ENCODE measurements at regions not wholly inside any gene's neighbourhood (a gene's known extent, or its start where the extent isn't known, plus 50 kb on each side); places are given as distances from the start of the nearest gene placed in this dataset.

DNA sequence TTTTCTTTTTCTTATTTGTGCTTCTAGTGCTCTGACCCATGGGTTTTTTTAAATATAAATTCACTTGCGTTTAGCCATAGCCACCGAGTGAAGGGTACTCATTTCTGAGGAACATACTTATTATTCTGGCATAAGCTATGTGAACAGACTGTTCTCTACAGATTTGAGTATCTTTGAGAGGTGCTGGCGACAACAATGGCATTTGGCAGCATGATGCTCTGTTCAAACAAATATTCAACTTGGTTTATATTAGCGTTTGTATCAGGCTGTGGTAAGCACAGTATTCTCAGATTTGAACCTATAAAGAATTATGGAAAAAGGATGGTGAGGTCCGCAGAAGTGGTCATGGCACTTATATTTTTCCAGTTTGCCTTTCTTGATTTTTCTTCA, 108.7 kb upstream of the LIMCH1 start:
- no peaks in the 10 kb centered on the region for H3K36me3 ChIP-seq (ENCODE audit: control insufficient read depth, insufficient read depth, low read length)
- no peaks in the 10 kb centered on the region for H3K79me1 ChIP-seq (ENCODE audit: low read depth in 1 of 2, low read length in 2 of 2)
- H2BK15ac ChIP-seq (ENCODE audit: low read depth, low read length) = no peak overlapping the region
- no peak overlapping the region for H3K9ac ChIP-seq (ENCODE audit: low read depth, low read length)
- H4K8ac ChIP-seq (ENCODE audit: low read depth in 2 of 2, low read length in 2 of 2) = no peak overlapping the region
- H3K4me3 ChIP-seq (ENCODE audit: insufficient read depth, low read depth, low read length) = no peak overlapping the region
- CTCF ChIA-PET = interaction anchor here (0.6 kb wide), 1 partner anchor 264 kb away, joined by 6 read pairs; no protein-coding TSS in a partner anchor
- TF ChIP-seq RFX5 (IDR thresholded peaks at IDR 0.05; ENCODE audit: low read depth, low read length) = no peak
- TF ChIP-seq MAFK (IDR thresholded peaks at IDR 0.05; ENCODE audit: low read depth, low read length) = no peak
- TF ChIP-seq POLR2A (IDR thresholded peaks at IDR 0.05; ENCODE audit: low read depth, low read length) = no peak
- TF ChIP-seq, protein P1, sequence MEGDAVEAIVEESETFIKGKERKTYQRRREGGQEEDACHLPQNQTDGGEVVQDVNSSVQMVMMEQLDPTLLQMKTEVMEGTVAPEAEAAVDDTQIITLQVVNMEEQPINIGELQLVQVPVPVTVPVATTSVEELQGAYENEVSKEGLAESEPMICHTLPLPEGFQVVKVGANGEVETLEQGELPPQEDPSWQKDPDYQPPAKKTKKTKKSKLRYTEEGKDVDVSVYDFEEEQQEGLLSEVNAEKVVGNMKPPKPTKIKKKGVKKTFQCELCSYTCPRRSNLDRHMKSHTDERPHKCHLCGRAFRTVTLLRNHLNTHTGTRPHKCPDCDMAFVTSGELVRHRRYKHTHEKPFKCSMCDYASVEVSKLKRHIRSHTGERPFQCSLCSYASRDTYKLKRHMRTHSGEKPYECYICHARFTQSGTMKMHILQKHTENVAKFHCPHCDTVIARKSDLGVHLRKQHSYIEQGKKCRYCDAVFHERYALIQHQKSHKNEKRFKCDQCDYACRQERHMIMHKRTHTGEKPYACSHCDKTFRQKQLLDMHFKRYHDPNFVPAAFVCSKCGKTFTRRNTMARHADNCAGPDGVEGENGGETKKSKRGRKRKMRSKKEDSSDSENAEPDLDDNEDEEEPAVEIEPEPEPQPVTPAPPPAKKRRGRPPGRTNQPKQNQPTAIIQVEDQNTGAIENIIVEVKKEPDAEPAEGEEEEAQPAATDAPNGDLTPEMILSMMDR (conservative IDR thresholded peaks at IDR 0.05; ENCODE audit: low read depth, low read length) = no peak
- no peak for TF ChIP-seq CEBPB (IDR thresholded peaks at IDR 0.05; ENCODE audit: low read depth, low read length)
- no peak for TF ChIP-seq BHLHE40 (IDR thresholded peaks at IDR 0.05; ENCODE audit: low read depth, low read length)
- TF ChIP-seq, protein P2, sequence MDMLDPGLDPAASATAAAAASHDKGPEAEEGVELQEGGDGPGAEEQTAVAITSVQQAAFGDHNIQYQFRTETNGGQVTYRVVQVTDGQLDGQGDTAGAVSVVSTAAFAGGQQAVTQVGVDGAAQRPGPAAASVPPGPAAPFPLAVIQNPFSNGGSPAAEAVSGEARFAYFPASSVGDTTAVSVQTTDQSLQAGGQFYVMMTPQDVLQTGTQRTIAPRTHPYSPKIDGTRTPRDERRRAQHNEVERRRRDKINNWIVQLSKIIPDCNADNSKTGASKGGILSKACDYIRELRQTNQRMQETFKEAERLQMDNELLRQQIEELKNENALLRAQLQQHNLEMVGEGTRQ (IDR thresholded peaks at IDR 0.05; ENCODE audit: low read depth, low read length) = no peak
- no peak for TF ChIP-seq RCOR1 (IDR thresholded peaks at IDR 0.05; ENCODE audit: insufficient replicate concordance, low read length)
- TF ChIP-seq, protein P3, sequence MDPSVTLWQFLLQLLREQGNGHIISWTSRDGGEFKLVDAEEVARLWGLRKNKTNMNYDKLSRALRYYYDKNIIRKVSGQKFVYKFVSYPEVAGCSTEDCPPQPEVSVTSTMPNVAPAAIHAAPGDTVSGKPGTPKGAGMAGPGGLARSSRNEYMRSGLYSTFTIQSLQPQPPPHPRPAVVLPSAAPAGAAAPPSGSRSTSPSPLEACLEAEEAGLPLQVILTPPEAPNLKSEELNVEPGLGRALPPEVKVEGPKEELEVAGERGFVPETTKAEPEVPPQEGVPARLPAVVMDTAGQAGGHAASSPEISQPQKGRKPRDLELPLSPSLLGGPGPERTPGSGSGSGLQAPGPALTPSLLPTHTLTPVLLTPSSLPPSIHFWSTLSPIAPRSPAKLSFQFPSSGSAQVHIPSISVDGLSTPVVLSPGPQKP (IDR thresholded peaks at IDR 0.05; ENCODE audit: borderline replicate concordance, low read depth, low read length) = no peak
- no peak for TF ChIP-seq CHD1 (IDR thresholded peaks at IDR 0.05; ENCODE audit: low read depth, low read length)
- no peak for ATAC-seq (ENCODE audit: low read depth)
- no peaks in the 10 kb centered on the region; the same call in none of the 2 replicates for H3K27me3 ChIP-seq (ENCODE audit: control insufficient read depth, insufficient read depth, low read length)
- H3K14ac ChIP-seq (replicated peaks; ENCODE audit: low read depth, low read length) = no peak overlapping the region
- H3K18ac ChIP-seq (ENCODE audit: low read depth, low read length) = no peak overlapping the region
- dilution Hi-C loops (cut with HindIII; ENCODE audit: low sequenced_read_pairs, unreplicated experiment) (no loop called here), intact Hi-C loops (cut with micrococcal nuclease) (no loop called here), in situ Hi-C loops (cut with MboI; ENCODE audit: low sequenced_read_pairs) (no loop called here)
- POLR2A ChIA-PET (ENCODE audit: unreplicated experiment) = no interaction called here
- H3K9me1 ChIP-seq (ENCODE audit: insufficient read depth, low read length) = no peaks in the 10 kb centered on the region
- no peak overlapping the region for H3K23ac ChIP-seq (ENCODE audit: low read depth, low read length)
- no peak overlapping the region for H3K56ac ChIP-seq (ENCODE audit: extremely low read depth, insufficient read depth, low read length)
- H2BK5ac ChIP-seq (ENCODE audit: low read depth, low read length, poor library complexity, severe bottlenecking) = no peak overlapping the region
- DNase-seq = no peak
- H4K5ac ChIP-seq (ENCODE audit: low read depth, low read length) = no peak overlapping the region
- H2AK5ac ChIP-seq (ENCODE audit: low read depth, low read length) = no peak overlapping the region
- H4K91ac ChIP-seq (ENCODE audit: insufficient read depth, low read depth, low read length) = no peak overlapping the region
- H2BK20ac ChIP-seq (ENCODE audit: low read depth, low read length) = no peak overlapping the region
- H2AK9ac ChIP-seq (replicated peaks; ENCODE audit: low read depth, low read length, poor library complexity) = no peak overlapping the region
- no TSS peak for BruUV-seq (replicated peaks)
- no peaks in the 10 kb centered on the region for H4K20me1 ChIP-seq (ENCODE audit: insufficient read depth, low read length)
- H3K4me1 ChIP-seq (ENCODE audit: control insufficient read depth, insufficient read depth, low read length) = peaks cover 4% of the 10 kb centered on the region; the same call in 1 of the 2 replicates
- WGBS, 2 experiments (ENCODE audit: extremely low coverage in 2 of 2, insufficient read length in 1 of 2) = no CpG with 5 or more reads among the region's 5 CpGs
- H3K27ac ChIP-seq (ENCODE audit: insufficient read depth, low read length) = no peak overlapping the region
- H3K4me2 ChIP-seq (ENCODE audit: low read depth, low read length) = no peak overlapping the region
- H3K4ac ChIP-seq (ENCODE audit: low read depth, low read length) = no peak overlapping the region
- no peak overlapping the region for H2BK120ac ChIP-seq (ENCODE audit: low read depth, low read length)
- no peaks in the 10 kb centered on the region for H3K9me3 ChIP-seq (ENCODE audit: control insufficient read depth, insufficient read depth, low read length)
- no peak overlapping the region for H2AFZ ChIP-seq (replicated peaks; ENCODE audit: low read length, poor library complexity)

All from IMR-90 (cell line).